HG03558 (cell line): ENCODE measurements at regions not wholly inside any gene's neighbourhood (a gene's known extent, or its start where the extent isn't known, plus 50 kb on each side); places are given as distances from the start of the nearest gene placed in this dataset.
"Not testable (repeated sequence)": the region's sequence is repeated elsewhere in the genome, so short reads cannot be mapped to it uniquely, and the experiment has no call there.

Experiments used
- ATAC-seq: cut with Tn5 transposase; IDR thresholded peaks from one replicate; pipeline ENCODE4 v1.9.1; 2021; ENCODE audit warnings: moderate number of reproducible peaks; ENCODE audit not compliant: unreplicated experiment; ENCODE audit errors: extremely low read depth

DNA sequence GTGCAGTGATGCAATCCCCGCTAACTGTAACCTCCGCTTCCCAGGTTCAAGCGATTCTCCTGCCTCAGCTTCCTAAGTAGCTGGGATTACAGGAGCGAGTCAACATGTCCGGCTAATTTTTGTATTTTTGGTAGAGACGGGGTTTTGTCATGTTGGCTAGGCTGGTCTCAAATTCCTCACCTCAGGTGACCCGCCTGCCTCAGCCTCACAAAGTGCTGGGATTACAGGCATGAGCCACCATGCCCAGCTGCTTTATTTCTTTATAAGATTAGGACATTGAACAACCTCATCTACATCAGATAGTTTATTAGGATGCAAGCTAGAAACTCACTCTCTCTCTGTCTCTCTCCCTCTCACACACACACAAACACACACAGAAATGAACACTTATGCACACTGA is 1102.5 kb downstream of the TAF11L14 start:
- not testable (repeated sequence) for ATAC-seq

DNA sequence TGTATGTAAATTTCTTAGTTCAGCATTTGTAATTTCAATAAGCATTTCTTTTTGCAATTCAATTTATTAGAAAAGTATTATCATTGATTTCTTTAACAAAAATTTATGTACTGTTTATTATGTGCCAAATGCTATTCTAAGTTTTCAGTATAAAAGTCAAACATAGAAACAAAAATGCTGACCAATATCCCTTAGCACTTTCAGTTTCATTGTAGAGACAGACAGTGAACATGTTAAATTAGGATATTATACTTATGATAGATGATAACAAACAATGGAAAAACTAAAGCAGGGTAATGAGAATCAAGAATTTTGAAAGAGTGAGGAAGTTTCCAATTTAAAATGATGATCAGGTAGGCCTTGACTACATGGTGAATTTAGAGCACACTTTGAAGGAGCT is 1106.0 kb downstream of the TAF11L14 start:
- no peak for ATAC-seq

DNA sequence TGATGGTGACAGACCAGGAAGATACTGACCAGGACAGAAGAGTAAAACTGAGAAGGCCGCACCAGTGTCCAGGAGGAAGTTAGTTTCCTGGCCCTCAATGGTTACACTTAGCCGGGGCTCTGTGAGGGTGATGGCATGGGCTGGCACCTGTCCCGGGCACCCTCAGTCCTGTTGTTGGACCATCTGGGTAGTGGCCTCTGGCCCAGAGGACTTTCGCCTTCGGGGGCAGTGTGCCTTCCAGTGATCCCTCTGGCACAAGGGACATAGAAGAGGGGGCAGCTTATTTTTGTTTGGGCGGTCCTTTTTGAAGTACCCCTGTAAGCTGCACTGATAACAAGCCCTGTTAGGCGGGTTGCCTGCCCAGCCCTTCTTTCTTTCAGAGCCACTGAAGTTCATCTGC is 1108.6 kb downstream of the TAF11L14 start:
- no peak for ATAC-seq

DNA sequence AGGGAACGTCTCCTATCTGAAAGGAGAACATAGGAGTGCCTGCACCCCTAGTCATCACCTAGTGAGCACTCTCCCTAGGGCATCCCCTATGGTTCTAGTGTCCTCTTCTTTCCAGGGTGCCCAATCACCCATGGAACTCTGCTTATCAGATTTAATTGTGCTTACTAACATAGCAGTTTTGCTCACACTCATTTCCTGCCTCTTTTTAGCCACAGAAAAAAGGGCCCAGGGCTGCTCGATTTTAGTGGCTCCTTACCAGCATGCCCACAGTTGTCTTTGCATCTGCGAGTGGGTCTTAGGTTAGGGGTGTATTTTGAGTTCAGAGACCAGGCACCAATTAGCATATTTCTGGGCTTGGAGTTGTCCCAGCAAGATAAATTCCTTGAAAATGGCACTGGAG is 1110.2 kb downstream of the TAF11L14 start:
- no peak for ATAC-seq

DNA sequence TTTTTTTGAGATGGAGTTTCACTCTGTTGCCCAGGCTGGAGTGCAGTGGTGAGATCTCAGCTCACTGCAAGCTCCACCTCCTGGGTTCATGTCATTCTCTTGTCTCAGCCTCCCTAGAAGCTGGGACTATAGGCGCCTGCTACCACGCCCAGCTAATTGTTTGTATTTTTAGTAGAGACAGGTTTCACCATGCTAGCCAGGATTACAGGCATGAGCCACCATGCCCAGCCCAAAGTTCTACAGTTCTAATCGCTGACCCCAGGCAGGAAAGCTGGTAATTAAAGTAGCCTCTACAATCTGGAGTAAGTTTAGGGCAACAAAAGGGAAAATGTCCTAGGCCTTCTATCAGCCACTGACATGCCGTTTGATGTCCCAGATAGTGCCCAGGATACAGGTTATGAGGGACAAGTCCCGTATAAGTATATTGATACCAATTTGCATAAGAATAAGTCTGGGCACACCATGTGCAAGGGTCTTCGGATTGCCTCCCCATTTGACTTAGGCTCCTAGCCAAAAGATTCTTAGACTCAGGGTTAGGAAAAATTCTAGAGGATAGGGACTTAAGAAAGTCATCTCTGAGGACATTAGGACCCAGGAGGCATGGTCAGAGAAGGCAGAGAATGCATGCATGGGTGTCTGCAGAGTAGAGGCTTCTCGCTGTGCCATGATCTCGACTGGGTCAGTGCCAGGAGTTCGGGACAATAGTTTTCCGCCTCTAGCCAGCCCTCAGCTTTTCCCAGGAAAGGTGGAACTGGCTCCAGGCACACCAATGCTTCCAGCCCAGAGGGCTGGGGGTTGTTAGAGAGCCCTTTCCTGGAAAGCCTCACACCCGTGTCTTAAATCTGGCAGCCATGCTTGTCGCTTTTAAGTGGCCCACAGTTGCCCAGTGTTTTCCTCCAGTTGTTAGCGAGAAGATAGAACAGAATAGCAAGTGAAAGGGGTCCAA is 1111.1 kb downstream of the TAF11L14 start:
- ATAC-seq = peak; percentile 4

DNA sequence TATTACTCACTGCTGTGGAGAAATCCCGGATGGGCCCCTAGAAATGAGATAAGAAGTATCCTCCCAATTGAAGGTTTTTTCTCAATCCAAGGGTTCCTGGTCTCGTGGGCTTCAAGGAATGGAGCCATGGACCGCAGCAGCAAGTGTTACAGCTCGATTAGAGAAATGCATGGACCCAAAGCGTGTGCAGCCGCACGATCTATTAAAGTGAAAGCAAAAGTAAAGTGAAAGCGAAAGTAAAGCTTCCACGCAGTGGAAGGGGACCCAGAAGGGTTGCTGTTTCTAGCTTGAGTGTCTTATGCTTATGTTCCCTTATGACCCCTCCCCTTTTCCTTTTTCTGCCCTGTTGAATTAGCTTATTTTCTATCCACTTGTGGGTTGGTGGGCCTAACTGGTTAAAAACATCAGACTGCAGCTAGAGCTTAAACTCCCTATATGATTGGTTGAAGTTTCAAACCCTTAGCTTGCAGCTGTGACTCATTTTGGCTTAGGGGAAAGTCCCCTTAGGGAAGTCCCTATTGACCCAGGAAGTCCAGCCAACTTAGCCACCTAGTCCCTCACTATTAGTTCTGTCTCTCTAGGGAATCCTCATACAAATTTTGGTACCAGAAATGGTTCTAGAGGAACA is 1111.8 kb downstream of the TAF11L14 start:
- ATAC-seq = peak; percentile 68

DNA sequence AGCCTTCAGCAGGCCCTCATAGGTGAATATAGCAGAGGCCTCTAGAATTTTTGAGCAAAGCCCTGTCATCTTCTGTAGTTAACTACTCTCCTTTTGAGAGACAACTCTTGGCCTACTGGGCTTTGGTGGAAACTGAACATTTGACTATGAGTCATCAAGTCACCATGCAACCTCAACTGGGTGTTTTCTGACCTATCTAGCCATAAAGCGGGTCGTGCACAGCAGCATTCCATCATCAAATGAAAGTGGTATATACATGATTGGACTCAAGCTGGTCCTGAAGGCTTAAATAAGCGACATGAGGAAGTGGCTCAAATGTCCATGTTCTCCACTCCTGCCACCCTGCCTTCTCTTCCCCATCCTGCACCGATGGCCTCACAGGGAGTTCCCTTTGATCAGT is 1115.5 kb downstream of the TAF11L14 start:
- peak; percentile 26 for ATAC-seq

DNA sequence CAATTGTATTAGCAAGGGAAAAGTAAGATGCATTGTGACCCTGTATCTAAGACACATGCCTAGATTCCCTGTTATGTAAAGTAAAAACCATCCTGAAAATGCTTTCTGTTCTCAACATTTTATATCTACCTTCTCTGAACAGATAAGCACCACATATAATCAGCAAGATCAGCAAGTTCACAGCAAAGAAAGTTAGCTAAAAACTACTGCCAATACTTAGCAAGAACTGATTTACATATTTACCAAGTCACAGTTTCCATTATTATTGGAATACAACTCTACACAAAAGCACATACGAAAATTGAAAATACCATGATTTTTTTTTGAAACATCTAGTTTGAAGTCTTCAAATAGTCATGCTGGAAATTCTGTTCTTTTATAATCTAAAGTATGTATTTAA is 1118.1 kb downstream of the TAF11L14 start:
- no peak for ATAC-seq

DNA sequence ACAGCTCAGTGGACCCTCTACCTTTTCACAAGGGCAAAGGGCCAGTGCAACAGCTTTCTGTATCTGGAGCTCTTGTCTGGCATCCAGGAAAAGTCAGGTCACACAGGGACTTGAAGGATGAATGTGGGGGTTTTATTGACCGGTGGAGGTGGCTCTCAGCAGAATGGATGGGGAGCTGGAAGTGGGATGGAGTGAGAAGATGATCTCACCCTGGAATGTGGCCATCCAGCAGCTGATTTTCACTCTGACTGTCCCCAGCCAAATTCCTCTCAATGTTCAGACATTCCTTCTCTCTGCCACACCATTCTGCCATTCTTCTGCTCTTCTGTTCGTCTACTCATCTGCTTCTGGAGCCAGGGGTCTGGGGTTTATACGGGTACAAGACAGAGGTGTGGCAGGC is 1119.9 kb downstream of the TAF11L14 start:
- ATAC-seq = no peak

DNA sequence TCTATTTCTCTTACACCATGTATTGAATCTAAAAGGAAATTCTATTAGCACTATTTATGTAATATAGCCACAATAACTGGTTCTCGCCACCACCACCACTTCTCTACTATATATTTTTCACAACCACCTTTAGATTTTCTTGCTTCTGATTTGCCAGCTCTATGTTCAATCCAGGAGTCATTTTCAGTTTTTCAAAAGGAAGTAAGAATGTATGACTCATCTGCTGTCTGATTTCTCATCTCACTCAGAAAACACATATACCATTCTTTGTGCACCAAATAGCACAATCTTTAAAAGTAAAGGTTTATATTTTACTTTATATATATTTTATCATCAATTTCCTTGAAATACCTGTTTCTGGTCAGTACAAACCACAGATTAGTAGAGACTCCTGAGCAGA is 1127.5 kb downstream of the TAF11L14 start:
- peak; percentile 82 for ATAC-seq

DNA sequence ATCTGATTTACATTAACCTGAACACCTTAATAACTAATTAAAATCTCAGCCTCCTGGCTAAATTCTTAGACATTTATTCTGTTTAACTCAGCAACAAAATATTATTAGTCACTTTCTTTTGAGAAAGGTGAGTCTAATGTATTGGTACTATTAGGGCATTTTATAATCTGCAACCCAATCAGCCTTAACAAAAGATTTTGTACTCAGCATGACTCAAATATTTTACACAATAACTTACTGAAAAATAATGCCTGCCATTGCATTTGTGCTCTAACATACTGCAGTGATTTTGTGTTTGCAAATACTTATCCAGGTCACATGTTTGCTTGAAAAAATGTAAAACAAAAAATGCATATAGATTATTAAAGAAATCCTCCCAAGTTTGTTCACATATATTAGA is 1129.9 kb downstream of the TAF11L14 start:
- no peak for ATAC-seq

DNA sequence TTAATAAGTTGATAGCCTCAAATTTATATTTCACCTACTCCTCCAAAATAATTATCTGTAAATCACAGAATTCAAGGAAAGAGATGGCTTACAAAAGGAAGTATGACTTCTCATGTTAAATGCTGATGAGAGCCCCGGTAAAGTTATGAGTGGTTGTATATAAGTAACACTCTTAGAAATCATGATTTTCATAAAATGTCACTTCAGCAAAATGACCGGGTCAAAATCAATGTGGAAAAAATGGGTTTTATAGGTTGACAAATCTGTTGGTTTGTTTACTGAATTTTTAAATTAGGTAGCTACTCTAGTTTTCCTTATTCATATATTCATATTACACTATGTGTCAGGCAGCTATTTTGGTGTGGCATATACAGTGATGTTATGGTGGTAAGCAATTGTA is 1131.0 kb downstream of the TAF11L14 start:
- no peak for ATAC-seq

DNA sequence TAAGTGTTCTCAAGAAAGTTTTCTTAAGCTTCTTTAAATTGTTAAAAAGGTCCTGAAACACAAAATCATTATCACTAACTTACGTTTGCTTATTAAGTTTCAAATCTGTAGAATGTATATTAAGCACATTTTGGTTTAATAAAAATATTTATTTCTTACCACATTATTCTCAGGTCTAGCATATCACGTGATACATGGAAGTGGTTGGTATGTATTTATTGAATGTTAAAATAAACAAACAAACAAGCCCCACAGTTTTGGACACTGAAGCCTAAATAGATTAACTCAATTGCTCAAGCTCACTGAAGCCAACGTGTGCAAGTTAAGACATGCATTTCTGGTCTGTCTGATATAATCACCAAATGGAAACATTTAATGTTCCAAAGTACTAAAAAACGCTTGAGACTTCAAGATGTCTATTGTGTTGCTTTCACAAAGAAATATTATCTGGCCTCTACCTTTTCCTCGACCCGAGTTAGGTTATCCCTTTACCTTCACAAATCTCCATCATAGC is 1136.9 kb downstream of the TAF11L14 start:
- no peak for ATAC-seq

DNA sequence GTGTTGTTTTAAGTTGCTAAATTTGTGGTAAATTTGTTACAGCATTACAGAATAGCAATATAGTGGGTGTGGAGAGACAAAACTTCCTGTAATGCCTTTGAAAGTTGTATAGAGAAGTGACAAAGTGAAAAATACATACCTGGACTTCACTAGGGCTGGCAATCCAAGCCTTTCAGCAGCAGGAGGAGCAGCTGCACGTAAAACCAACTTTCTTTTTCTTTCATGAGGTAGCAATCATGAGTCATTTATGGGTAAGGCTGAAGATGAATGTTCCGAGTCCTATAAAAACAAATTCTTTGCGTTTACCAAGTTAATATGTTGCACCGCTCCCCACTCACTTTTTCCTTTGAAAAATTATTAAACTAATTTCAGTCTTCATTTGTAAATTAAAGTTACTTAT is 1138.2 kb downstream of the TAF11L14 start:
- ATAC-seq = no peak

DNA sequence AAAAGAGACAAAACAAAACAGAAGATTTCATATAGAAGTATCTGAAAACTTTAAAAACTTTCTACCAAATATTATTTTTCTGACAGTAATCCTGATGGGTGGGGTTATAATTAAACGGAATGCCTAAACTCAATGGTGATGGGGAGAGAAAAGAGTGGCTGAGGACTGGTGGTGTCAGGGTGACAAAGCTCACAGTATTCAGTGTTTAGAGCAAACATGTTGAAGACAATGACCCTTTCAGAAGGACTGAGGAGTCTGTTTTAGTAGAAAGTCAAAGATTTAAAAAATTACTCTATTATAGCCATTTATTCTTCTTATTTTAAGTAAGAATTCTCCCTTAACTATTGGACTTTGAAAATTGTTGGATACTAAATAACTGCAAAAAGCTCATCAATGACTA is 1144.0 kb downstream of the TAF11L14 start:
- no peak for ATAC-seq

DNA sequence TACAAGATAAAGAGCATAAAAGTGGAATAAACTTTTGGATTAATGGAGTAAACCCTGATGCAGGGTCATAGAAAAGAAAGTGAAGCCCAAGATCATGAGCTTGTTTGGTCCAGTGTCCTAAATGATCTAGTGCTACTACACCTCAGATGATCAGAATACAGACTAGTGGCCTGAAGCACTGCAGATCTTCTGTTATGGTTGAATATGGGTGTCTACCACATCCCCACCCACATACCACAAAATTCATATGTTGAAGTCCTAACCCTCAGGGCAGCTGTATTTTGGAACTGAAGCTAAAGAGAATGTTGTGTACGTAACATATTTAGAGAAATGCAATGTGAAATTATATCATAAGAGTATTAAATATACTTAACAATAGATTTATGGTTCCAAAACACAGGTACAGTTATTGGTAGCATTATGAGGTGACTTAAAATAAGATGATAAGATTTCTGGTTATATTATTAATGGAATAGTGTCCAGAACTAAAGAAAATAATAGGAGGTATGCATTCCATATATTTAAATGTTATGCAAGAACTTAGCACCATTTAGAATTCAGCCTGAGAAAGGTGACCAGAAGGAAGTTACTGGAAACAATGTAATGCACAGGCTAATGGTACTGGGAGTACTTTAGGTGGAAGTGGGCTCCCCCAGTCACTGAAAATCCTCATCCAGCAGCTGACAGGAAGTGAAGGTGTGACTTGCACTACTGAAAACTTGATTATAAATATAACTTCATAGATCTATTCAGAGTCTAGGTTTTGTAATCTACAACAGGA is 1155.1 kb downstream of the TAF11L14 start:
- ATAC-seq = no peak

DNA sequence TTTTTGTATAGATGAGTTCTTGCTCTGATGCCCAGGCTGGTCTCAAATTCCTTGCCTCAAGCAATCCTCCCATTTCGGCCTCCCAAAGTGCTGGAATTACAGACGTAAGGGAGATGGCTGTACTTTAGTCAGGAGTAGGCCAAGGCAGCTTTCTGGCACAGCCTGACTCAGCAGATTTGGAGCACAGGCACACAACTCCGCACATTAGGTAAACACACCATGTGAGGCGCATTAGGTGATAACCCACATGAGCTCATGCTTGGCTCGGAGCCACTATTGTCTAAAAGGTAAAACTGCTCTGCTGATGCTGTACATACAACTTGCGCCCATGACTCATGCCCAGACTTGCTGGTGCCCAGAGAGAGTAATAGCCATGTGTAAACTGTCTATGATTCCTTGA is 1157.9 kb downstream of the TAF11L14 start:
- ATAC-seq = no peak

DNA sequence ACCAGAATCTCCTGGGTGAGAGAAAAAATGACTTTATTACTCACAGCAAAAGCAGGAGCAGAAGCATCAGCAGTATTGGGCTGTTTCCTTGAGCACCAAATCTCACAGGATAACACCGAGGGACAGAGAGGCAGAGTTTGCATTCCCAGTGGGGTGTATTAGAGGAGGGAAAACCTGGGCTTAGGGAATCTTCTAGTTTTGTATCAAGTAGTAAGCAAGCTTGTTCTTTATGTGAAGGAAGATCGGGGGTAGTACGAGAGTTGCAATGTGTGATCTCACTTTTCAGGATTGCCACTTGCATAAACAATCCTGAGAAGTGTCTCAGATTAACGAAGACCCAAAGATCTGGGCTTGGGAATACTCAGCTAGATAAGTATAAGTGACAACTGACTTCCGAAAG is 1163.0 kb downstream of the TAF11L14 start:
- ATAC-seq = no peak

DNA sequence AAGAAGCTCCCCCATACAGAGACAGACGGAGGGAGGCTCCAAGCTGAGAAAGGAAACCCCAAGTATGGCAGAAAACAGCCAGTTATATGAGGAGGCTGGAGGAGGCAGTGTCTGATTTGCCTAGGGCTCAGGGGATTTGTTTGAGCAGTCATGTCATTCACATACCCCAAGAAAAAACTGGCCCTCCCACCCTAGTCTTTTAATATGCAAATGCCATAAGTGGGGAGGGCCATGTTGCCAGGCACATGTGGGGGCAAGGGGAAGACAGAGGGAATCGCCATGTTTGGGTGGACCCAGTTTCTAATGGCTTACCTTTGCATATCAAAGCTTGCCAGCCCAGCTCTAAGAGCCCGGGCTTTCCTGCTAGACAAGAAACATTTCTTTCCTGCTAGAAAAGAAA is 1163.8 kb downstream of the TAF11L14 start:
- ATAC-seq = no peak

DNA sequence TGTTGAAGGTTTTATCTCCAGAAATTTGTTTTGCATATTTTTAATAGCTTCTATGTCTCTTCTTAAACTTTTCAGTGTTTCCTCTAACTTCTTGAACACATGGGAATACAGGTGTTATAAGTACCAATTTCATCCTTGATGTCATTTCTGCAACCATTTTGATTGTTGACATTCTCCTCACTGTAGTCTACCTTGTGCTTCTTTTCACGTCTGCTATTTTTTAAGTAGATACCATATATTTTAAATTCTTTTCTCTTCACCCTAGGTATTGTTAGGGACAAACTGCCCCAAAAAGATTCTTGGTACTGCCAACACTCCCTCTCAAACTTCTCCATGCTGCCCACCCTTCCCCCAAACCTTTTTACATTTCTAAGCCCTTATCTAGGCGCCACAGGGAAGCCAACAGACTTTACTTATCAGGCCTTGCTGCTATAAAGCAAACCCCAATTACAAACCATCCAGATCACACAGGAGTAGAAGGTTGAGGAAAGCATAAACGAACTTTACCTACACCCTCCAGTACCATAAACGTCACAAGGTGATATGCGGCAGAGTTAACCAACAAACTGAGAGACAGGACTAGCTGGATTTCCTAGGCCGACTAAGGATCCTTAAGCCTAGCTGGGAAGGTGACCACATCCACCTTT is 1165.3 kb downstream of the TAF11L14 start:
- ATAC-seq = no peak
